TTC549 (cell line): ENCODE measurements at regions not wholly inside any gene's neighbourhood (a gene's known extent, or its start where the extent isn't known, plus 50 kb on each side); places are given as distances from the start of the nearest gene placed in this dataset.

Experiments
- FAIRE-seq: peaks from 2 replicates; lab custom pipeline; 2012; peaks lifted over from hg19 to GRCh38; lab: Jason Lieb, UNC

- no peak for FAIRE-seq
These were observed 277.3 kb upstream of the TANK start for GRCh38 chr2:160882906-160883305.

GRCh38 chr2:160884056-160884455 is 276.2 kb upstream of the TANK start:
- FAIRE-seq: no peak

GRCh38 chr2:160889439-160890170 is 270.6 kb upstream of the TANK start:
- no peak for FAIRE-seq

- FAIRE-seq: no peak
These were observed 269.4 kb upstream of the TANK start for GRCh38 chr2:160890667-160891352.

GRCh38 chr2:160891353-160891740 is 268.9 kb upstream of the TANK start:
- no peak for FAIRE-seq

- FAIRE-seq: no peak
These were observed 268.0 kb upstream of the TANK start for GRCh38 chr2:160892204-160892603.

- FAIRE-seq: no peak
These were observed 266.6 kb upstream of the TANK start for GRCh38 chr2:160893581-160893980.

- FAIRE-seq: no peak
These were observed 261.5 kb upstream of the TANK start for GRCh38 chr2:160898581-160899307.

GRCh38 chr2:160901613-160902012 is 258.6 kb upstream of the TANK start:
- FAIRE-seq: no peak

GRCh38 chr2:160905862-160906261 is 254.4 kb upstream of the TANK start:
- no peak for FAIRE-seq

GRCh38 chr2:160906878-160907277 is 253.3 kb upstream of the TANK start:
- FAIRE-seq: no peak

- no peak for FAIRE-seq
These were observed 252.5 kb upstream of the TANK start for GRCh38 chr2:160907738-160908137.

- FAIRE-seq: no peak
These were observed 252.1 kb upstream of the TANK start for GRCh38 chr2:160908157-160908556.

- no peak for FAIRE-seq
These were observed 250.4 kb upstream of the TANK start for GRCh38 chr2:160909781-160910242.

- no peak for FAIRE-seq
These were observed 249.5 kb upstream of the TANK start for GRCh38 chr2:160910681-160911080.

GRCh38 chr2:160911258-160911657 is 249.0 kb upstream of the TANK start:
- no peak for FAIRE-seq

GRCh38 chr2:160912276-160912675 is 248.0 kb upstream of the TANK start:
- FAIRE-seq: no peak

- FAIRE-seq: no peak
These were observed 246.9 kb upstream of the TANK start for GRCh38 chr2:160913323-160913722.

GRCh38 chr2:160914217-160914616 is 246.0 kb upstream of the TANK start:
- FAIRE-seq: no peak

- FAIRE-seq: no peak
These were observed 243.9 kb upstream of the TANK start for GRCh38 chr2:160916300-160916699.

- FAIRE-seq: no peak
These were observed 242.4 kb upstream of the TANK start for GRCh38 chr2:160917850-160918249.

GRCh38 chr2:160918258-160918657 is 242.0 kb upstream of the TANK start:
- no peak for FAIRE-seq

GRCh38 chr2:160918906-160919503 is 241.2 kb upstream of the TANK start:
- FAIRE-seq: no peak
